UCSD-AML1 (cell line): ENCODE measurements at regions not wholly inside any gene's neighbourhood (a gene's known extent, or its start where the extent isn't known, plus 50 kb on each side); places are given as distances from the start of the nearest gene placed in this dataset.
A peak's percentile ranks its signal among the peaks of the same experiment; 100 is the strongest.

ENCODE experiments used
- DNase-seq: peaks from one replicate; lab custom pipeline; 2025; ENCODE audit not compliant: unreplicated experiment; lab: John Stamatoyannopoulos, UW

DNA sequence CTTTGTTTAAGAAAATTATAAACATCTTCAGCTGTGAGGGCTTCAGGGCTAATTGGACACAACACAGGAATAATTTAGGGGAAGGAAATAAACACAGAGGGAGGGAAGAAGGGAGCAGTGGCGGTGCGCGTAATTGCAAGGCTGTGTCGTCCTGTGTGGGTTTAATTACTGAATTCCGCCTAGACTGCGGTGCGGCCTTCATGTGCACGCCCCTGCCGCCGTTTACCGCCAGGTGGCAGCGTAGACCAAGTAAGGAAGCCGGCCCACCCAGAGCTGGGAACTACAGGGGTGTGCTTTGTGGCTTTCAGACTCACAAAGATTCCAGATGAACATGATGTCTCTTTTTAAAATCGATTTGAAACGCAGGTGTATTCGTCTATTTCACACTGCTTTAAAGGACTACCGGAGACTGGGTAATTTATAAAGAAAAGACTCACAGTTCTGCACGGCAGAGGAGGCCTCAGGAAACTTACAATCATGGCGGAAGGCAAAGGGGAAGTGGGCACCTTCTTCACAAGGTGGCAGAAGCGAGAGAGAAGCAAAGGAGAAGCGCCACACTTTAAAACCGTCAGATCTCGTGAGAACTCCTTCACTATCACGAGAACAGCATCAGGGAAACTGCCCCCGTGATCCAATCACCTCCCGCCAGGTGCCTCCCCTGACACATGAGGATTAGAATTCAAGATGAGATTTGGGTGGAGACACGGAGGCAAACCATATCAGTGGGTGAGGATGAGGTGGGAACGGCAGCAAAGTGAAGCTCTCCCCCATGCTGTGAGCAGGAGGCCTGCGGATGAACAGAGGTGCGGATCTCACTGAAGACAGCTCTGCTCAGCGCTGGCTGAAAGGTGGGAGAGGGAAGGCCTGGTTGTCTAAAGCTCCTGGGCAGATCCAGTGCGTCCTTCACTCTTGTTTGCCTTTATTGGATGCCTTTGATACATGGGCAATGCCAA, 222.0 kb upstream of the PDE10A start:
- peak; percentile 82 for DNase-seq

- no peak for DNase-seq
Measured at GRCh38 chr6:165883851-165884640, 221.0 kb upstream of the PDE10A start.

- DNase-seq = no peak
Measured at GRCh38 chr6:165881806-165882205, 218.8 kb upstream of the PDE10A start.

- no peak for DNase-seq
Measured at GRCh38 chr6:165880686-165881085, 217.6 kb upstream of the PDE10A start.

GRCh38 chr6:165877773-165878172, 214.7 kb upstream of the PDE10A start:
- DNase-seq = no peak

DNA sequence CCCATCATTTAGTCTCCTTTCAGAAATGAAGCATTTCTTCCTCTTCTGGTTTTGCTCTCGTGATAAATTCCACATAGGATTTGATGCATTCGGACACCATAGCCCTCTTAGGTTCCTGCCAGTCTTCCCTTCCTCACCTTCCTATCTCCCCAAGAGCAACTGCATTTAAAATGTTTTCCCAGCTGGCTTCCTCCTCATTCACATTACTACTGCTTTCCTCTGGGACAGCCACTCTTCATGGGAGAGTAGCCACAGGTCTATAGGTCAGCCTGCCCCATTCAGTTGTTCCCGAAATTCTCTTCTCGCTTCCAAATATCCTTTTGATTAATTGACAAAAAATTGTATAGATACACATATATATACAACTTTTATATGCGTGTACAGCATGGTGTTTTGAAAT, 214.2 kb upstream of the PDE10A start:
- no peak for DNase-seq

GRCh38 chr6:165876588-165876987, 213.5 kb upstream of the PDE10A start:
- no peak for DNase-seq

DNA sequence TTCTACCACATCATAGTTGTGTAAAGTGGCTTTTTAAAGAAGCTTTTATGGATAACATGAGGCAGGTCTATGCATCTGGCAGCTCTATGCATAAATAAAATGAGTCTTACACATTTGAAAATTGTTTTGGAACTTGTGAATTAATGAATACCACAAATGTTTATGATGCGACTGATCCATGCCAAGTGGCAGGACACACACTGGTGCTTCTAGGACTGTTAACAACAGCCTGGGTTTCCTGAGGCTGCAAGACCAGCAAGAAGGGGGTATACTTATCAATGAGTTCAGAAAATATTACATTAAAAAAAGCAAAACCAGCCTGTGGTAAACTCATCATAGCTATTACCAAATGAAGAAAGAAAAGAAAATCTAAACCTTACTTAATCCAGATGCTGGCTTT, 212.9 kb upstream of the PDE10A start:
- no peak for DNase-seq

DNA sequence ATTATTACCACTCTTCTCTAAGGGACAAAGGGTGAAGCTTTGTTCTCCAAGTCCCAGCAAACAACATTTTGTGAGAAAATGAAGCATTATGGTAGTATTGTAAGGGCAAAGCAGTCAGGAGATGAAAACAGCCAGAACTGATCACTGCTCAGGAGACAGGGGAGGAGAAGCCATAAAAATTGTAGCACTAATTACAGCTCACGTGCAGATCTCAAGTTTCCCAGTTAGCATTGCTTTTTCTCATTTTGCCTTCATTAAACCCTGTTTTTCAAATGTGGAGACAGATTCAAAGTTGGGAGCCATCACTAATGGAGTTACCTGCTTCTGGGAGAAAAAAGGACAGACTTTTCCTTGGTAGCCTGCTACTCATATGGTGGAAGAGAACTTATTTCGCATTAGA, 210.9 kb upstream of the PDE10A start:
- DNase-seq = no peak

GRCh38 chr6:165872811-165873210, 209.8 kb upstream of the PDE10A start:
- no peak for DNase-seq

DNA sequence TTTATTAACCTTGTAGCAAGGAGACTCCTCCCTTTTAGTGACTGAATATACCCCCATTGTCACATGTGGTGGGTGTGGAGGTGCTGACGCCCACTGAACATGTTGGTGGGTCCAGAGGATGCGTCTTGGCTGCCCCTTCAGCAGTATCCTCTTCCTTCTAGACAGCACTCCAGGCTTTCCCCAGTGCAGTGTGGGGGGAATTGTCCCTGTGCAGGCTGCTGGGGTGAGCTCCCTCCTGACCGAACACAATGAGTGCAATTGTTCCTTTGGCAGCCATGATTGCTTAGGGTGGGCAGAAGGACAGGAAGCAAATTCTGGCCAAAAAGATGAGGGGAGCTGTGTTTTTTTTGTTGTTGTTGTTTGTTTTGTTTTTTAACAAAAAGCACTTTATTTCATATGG, 209.3 kb upstream of the PDE10A start:
- DNase-seq = no peak

DNA sequence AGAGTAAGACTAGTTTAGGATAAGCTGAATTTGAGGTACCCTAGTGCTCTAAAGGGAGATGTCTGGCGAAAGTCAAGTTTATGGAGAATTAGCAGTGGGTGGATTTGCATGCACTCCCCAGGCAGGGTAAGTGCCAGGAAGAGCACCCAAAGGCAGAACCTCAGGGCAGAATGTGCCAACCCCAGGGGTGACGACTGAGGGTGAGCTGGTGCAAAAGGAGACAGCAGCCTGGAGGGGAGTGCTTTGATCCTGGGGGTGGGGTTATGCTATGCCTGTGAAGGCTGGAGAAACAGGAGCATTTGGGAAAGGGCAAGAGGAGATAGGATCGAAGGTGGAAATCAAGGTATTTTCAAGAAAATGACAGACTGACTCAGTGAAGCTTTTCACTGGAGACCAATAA, 208.5 kb upstream of the PDE10A start:
- no peak for DNase-seq

GRCh38 chr6:165869526-165869925, 206.5 kb upstream of the PDE10A start:
- no peak for DNase-seq

- no peak for DNase-seq
Measured at GRCh38 chr6:165864925-165865324, 201.9 kb upstream of the PDE10A start.

DNA sequence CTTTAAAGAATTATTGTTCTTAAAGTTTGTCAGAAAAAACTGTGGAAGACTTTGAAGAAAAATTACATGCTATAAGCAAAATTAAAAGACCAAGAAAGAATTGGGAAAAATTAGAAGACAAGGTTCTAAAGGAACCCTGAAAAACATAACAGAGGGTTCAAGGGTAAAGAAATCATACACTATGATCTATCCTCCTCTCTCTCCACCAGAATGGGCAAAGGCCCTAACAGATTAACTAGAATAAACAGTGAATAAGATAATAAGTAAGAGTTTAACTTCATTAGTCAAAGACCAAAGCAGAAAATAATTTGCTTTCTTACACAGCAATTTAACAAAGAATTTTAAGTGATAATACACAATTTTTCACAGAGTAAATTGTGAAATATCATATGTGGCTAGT, 201.2 kb upstream of the PDE10A start:
- no peak for DNase-seq

DNA sequence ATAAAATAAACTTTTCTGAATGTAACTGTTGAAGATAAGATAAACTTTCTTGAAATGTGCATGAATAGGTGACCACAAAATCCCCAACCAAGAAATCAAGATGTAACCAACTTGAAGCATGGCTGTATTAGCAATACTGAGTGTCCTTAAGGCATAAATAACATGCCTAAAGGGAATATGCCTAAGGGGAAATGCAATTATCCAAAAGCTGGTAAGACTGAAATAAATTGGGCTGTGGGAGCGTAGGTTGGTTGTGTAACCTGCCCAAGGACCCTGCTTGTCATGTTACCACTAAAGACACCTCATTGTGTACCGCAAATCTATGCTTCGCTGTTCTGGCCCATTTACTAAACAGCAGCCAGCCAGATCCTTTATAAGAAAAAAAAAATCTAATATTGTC, 200.8 kb upstream of the PDE10A start:
- DNase-seq = no peak

DNA sequence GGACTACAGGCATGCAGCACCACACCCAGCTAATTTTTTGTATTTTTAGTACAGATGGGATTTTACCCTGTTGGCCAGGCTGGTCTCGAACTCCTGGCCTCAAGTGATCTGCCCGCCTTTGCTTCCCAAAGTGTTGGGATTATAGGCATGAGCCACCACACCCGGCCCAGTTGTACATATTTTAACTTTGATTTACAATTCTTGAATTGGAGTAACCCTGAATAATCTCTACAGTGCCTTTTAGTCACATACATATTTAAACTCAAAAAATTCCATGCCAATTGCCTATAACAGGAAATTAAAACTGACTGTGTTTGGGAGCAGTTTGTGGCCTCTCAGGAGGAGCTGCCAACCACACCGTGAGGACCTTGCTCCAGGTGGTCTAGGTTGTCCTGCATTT, 199.8 kb upstream of the PDE10A start:
- DNase-seq = no peak

DNA sequence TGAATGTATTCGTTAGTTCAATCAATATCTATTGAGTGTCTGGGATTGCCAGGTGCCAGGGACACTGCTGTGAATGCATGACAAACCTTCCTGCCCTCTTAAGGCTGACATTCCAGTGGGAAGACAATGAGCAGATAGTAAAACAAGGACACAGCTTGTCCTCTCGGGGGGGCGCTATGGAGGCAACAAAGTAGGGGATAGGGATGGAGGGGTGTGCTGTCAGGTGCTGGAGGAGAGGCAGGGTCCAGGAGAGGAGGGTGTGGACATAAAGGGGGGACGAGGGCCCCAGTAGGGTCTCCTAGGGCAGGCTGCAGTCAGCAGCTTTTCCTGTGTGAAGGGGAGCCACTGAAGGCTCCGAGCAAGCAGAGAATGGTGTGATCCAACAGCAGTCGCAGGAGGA, 198.2 kb upstream of the PDE10A start:
- DNase-seq = no peak

GRCh38 chr6:165858586-165858985, 195.5 kb upstream of the PDE10A start:
- no peak for DNase-seq

DNA sequence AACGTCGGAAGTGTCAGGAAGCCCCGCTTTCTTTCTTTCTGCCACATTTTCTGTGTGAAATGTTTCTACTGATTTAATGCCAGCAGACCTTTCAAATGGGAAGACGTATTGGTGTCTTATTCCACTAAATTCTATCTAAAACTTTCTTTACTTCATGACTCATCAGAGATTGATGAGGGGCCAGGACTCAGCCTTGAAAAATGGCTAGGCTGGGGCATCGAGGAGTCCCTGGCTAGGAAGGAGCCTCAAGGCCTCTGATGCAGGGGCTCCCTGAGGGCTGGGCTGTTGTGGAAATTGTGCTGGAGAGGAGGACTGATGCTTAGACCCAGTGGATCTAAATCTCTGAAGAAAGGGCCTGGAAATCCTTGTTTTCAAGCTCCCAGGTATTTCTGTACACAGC, 192.8 kb upstream of the PDE10A start:
- DNase-seq = no peak

DNA sequence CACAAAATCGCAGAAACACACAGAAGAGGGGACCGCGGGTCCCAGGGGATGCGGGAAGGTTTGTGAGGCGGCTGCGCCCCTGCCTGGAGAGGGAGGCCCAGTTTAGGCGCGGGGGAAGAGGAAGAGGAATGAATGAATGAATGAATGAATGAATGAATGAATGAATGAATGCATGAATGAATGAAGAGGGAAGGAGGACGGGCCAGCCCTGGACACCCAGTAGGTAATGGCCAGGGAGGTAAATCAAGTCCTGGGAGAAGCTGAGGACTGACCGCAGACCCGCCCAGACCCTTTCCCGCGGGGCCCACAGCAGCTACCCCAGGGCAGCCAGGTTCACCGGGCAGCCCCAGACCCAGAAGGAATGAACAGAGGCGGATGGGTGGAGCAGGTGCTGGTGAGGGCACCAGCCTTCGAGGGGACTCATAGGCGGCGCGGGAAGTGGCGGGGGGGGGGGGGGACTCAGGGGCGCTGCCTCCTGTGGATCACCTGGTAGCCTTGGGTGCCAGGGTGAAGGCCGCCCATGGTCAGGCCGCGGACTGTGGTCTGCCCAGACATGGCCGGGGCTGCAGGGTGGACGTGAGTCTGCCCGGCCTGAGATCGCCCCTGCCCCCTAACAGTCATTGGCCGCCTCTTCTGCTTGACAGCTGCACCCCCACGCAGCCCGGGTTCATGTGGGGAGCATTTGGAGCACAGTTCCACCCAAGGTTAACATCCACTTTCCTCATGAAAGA, 192.0 kb upstream of the PDE10A start:
- DNase-seq = no peak
